Nucleus accumbens (tissue), 56 donors: ENCODE measurements at regions not wholly inside any gene's neighbourhood (a gene's known extent, or its start where the extent isn't known, plus 50 kb on each side); places are given as distances from the start of the nearest gene placed in this dataset.

Source experiments
- DNase-seq, 56 donors: peaks; one replicate each; lab custom pipeline; 2025; lab: John Stamatoyannopoulos, UW

- no peak for DNase-seq
Measured at GRCh38 chr7:130894909-130895750, 161.1 kb upstream of the KLF14 start.

GRCh38 chr7:130896051-130896881 lies 162.3 kb upstream of the KLF14 start:
- no peak for DNase-seq

- DNase-seq, result peak in 53 of 56 donors; percentile 18 to 88 (median 63)
Measured at GRCh38 chr7:130896898-130897514, 163.0 kb upstream of the KLF14 start.

GRCh38 chr7:130897515-130898419 lies 163.8 kb upstream of the KLF14 start:
- DNase-seq, result peak in 3 of 56 donors; percentile 23 to 30 (median 30)

GRCh38 chr7:130899071-130899560 lies 165.1 kb upstream of the KLF14 start:
- DNase-seq, result no peak

GRCh38 chr7:130899638-130900401 lies 165.8 kb upstream of the KLF14 start:
- no peak for DNase-seq

- no peak for DNase-seq
Measured at GRCh38 chr7:130900471-130901076, 166.6 kb upstream of the KLF14 start.

- DNase-seq, result peak in 38 of 56 donors; percentile 23 to 87 (median 50)
Measured at GRCh38 chr7:130901209-130901783, 167.3 kb upstream of the KLF14 start.

GRCh38 chr7:130902755-130903357 lies 168.8 kb upstream of the KLF14 start:
- DNase-seq, result no peak

GRCh38 chr7:130903358-130903974 lies 169.5 kb upstream of the KLF14 start:
- no peak for DNase-seq

GRCh38 chr7:130904031-130904757 lies 170.2 kb upstream of the KLF14 start:
- DNase-seq, result no peak

GRCh38 chr7:130904792-130905191 lies 170.8 kb upstream of the KLF14 start:
- DNase-seq, result no peak

- no peak for DNase-seq
Measured at GRCh38 chr7:130906575-130906974, 172.6 kb upstream of the KLF14 start.

GRCh38 chr7:130907439-130907838 lies 173.4 kb upstream of the KLF14 start:
- DNase-seq, result no peak

- DNase-seq, result no peak
Measured at GRCh38 chr7:130908345-130909160, 174.5 kb upstream of the KLF14 start.
